OCI-LY3 (cell line): ENCODE measurements at regions not wholly inside any gene's neighbourhood (a gene's known extent, or its start where the extent isn't known, plus 50 kb on each side); places are given as distances from the start of the nearest gene placed in this dataset.

Experiments used
- H2AFZ ChIP-seq: fragments of 200-600, 300-600 bp; shearing (Covaris generic); 2 replicates; pipeline ENCODE4 v1.6.0; 2014; ENCODE audit warnings: antibody characterized with exemption, low read depth, low read length
- H3K27ac ChIP-seq: fragments of 200-600, 300-600 bp; sonication (generic); 2 replicates; pipeline ENCODE4 v1.5.1; 2014; ENCODE audit warnings: mild to moderate bottlenecking, low read length, moderate library complexity, mixed read lengths
- H3K27me3 ChIP-seq: fragments of 200-600, 300-600 bp; sonication (generic); 2 replicates; pipeline ENCODE4 v1.6.1; 2014; ENCODE audit warnings: low read depth, low read length, mixed read lengths
- H3K36me3 ChIP-seq: fragments of 200-600, 300-600 bp; sonication (generic); replicated peaks from 2 replicates; pipeline ENCODE3; 2014; ENCODE audit warnings: low read depth, low read length, mixed read lengths
- H3K4me1 ChIP-seq: fragments of 300-600, 200-600 bp; sonication (generic); 2 replicates; pipeline ENCODE4 v1.6.1; 2014; ENCODE audit warnings: low read length, mixed read lengths
- H3K4me2 ChIP-seq: fragments of 200-600, 300-600 bp; sonication (generic); 2 replicates; pipeline ENCODE4 v1.6.1; 2014; ENCODE audit warnings: low read length, mixed read lengths
- H3K4me3 ChIP-seq: fragments of 300-600, 200-600 bp; sonication (generic); 2 replicates; pipeline ENCODE4 v1.5.1; 2014; ENCODE audit warnings: antibody characterized with exemption, mild to moderate bottlenecking, low read length, moderate library complexity
- H3K79me2 ChIP-seq: fragments of 300-600, 200-600 bp; shearing (Covaris generic); 2 replicates; pipeline ENCODE4 v1.6.1; 2014; ENCODE audit warnings: mild to moderate bottlenecking, low read length, mixed read lengths
- H3K9ac ChIP-seq: fragments of 300-600, 200-600 bp; shearing (Covaris generic); 2 replicates; pipeline ENCODE4 v1.6.0; 2014; ENCODE audit warnings: mild to moderate bottlenecking, low read length, moderate library complexity
- H3K9me3 ChIP-seq: fragments of 200-600, 300-600 bp; shearing (Covaris generic); 2 replicates; pipeline ENCODE4 v1.6.1; 2014; ENCODE audit warnings: low read length, mixed read lengths; ENCODE audit not compliant: insufficient read depth
- H4K20me1 ChIP-seq: fragments of 200-600, 300-600 bp; sonication (generic); 2 replicates; pipeline ENCODE4 v1.6.1; 2016; ENCODE audit warnings: low read length, mixed read lengths; ENCODE audit not compliant: insufficient read depth
- CTCF ChIP-seq: fragments of 200-600, 300-600 bp; sonication (generic); IDR thresholded peaks from 2 replicates; pipeline ENCODE4 v1.5.1; 2014; ENCODE audit warnings: antibody characterized with exemption, low read length, low read depth
- EZH2phosphoT487 ChIP-seq: fragments of 200-600 bp; shearing (Covaris generic); IDR thresholded peaks from 2 replicates; pipeline ENCODE4 v1.6.1; 2018; ENCODE audit warnings: antibody characterized with exemption, mixed run types, low read depth

GRCh38 chr9:73219985-73220626, 68.4 kb downstream of the ANXA1 start:
- Histone ChIP-seq H3K9ac (no peak overlapping the region), H3K27ac (peak overlapping the region; percentile 64), H3K4me1 (peaks cover 18% of the 10 kb centered on the region), H2AFZ (no peak overlapping the region), H3K27me3 (no peaks in the 10 kb centered on the region), H3K79me2 (no peaks in the 10 kb centered on the region), H3K9me3 (no peaks in the 10 kb centered on the region), H4K20me1 (no peaks in the 10 kb centered on the region), H3K4me2 (peak overlapping the region; percentile 43), H3K4me3 (no peak overlapping the region), H3K36me3 (no peaks in the 10 kb centered on the region)
- TF ChIP-seq CTCF (no peak), EZH2phosphoT487 (no peak)

GRCh38 chr9:73223594-73223993, 71.9 kb downstream of the ANXA1 start:
- Histone ChIP-seq H3K27ac (no peak overlapping the region), H4K20me1 (no peaks in the 10 kb centered on the region), H3K9me3 (no peaks in the 10 kb centered on the region), H3K27me3 (no peaks in the 10 kb centered on the region), H3K4me2 (no peak overlapping the region), H2AFZ (no peak overlapping the region), H3K36me3 (no peaks in the 10 kb centered on the region), H3K4me3 (no peak overlapping the region), H3K9ac (no peak overlapping the region), H3K79me2 (no peaks in the 10 kb centered on the region), H3K4me1 (peaks cover 18% of the 10 kb centered on the region)
- TF ChIP-seq CTCF: no peak
- TF ChIP-seq EZH2phosphoT487: no peak

GRCh38 chr9:73229543-73229942, 77.9 kb downstream of the ANXA1 start:
- H3K9me3 ChIP-seq: no peaks in the 10 kb centered on the region
- H2AFZ ChIP-seq: no peak overlapping the region
- no peak overlapping the region for H3K4me3 ChIP-seq
- H4K20me1 ChIP-seq: no peaks in the 10 kb centered on the region
- no peaks in the 10 kb centered on the region for H3K27me3 ChIP-seq
- TF ChIP-seq CTCF (no peak), EZH2phosphoT487 (no peak)
- no peak overlapping the region for H3K27ac ChIP-seq
- H3K36me3 ChIP-seq: no peaks in the 10 kb centered on the region
- H3K9ac ChIP-seq: no peak overlapping the region
- H3K4me2 ChIP-seq: no peak overlapping the region
- H3K4me1 ChIP-seq: no peaks in the 10 kb centered on the region
- H3K79me2 ChIP-seq: no peaks in the 10 kb centered on the region

GRCh38 chr9:73230251-73230650, 78.6 kb downstream of the ANXA1 start:
- H3K4me3 ChIP-seq: no peak overlapping the region
- TF ChIP-seq EZH2phosphoT487 (no peak), CTCF (no peak)
- H3K9me3 ChIP-seq: no peaks in the 10 kb centered on the region
- H3K36me3 ChIP-seq: no peaks in the 10 kb centered on the region
- H3K27me3 ChIP-seq: no peaks in the 10 kb centered on the region
- no peaks in the 10 kb centered on the region for H3K79me2 ChIP-seq
- no peak overlapping the region for H3K9ac ChIP-seq
- no peaks in the 10 kb centered on the region for H3K4me1 ChIP-seq
- no peak overlapping the region for H3K27ac ChIP-seq
- H4K20me1 ChIP-seq: no peaks in the 10 kb centered on the region
- no peak overlapping the region for H3K4me2 ChIP-seq
- H2AFZ ChIP-seq: no peak overlapping the region
